ENCODE measurements at regions not wholly inside any gene's neighbourhood (a gene's known extent, or its start where the extent isn't known, plus 50 kb on each side); places are given as distances from the start of the nearest gene placed in this dataset.
"Not testable (repeated sequence)": the region's sequence is repeated elsewhere in the genome, so short reads cannot be mapped to it uniquely, and the experiment has no call there.

GRCh38 chr18:14460364-14460763, 83.0 kb downstream of the POTEC start:
- DNase-seq; H3K27me3 ChIP-seq (ENCODE audit: control insufficient read depth, insufficient read depth, low read length); H3K27ac Mint-ChIP-seq; H3K4me1 ChIP-seq (ENCODE audit: control insufficient read depth, insufficient read depth, low read length); H3K4me3 Mint-ChIP-seq; H3K4me1 Mint-ChIP-seq; H3K27ac ChIP-seq (ENCODE audit: low read length); H3K9me3 ChIP-seq (ENCODE audit: control insufficient read depth, insufficient read depth, low read length); intact Hi-C loops (cut with micrococcal nuclease); H3K27me3 Mint-ChIP-seq (ENCODE audit: low read depth in 2 of 2); H3K36me3 Mint-ChIP-seq; H3K4me3 ChIP-seq (ENCODE audit: low read length); ATAC-seq; H3K36me3 ChIP-seq (ENCODE audit: control insufficient read depth, insufficient read depth, low read length); H3K9me3 Mint-ChIP-seq: not testable (repeated sequence)
- WGBS (ENCODE audit: insufficient coverage): 95% methylated on average over 17 of the region's 17 CpGs

- H3K4me1 ChIP-seq (ENCODE audit: control insufficient read depth, insufficient read depth, low read length); H3K36me3 ChIP-seq (ENCODE audit: control insufficient read depth, insufficient read depth, low read length); H3K27me3 Mint-ChIP-seq (ENCODE audit: low read depth in 2 of 2); H3K27ac ChIP-seq (ENCODE audit: low read length); H3K36me3 Mint-ChIP-seq; H3K27me3 ChIP-seq (ENCODE audit: control insufficient read depth, insufficient read depth, low read length); DNase-seq; intact Hi-C loops (cut with micrococcal nuclease); H3K9me3 ChIP-seq (ENCODE audit: control insufficient read depth, insufficient read depth, low read length); ATAC-seq; H3K4me1 Mint-ChIP-seq; H3K4me3 ChIP-seq (ENCODE audit: low read length); H3K9me3 Mint-ChIP-seq; H3K27ac Mint-ChIP-seq; H3K4me3 Mint-ChIP-seq: not testable (repeated sequence)
- WGBS (ENCODE audit: insufficient coverage): 97% methylated on average over 17 of the region's 23 CpGs
Observed at GRCh38 chr18:14459826-14460225, 83.6 kb downstream of the POTEC start.

GRCh38 chr18:14458009-14458945, 85.1 kb downstream of the POTEC start:
- peak overlapping the region; percentile 18 for H3K4me3 ChIP-seq (ENCODE audit: low read length)
- WGBS (ENCODE audit: insufficient coverage): 23% methylated on average over 48 of the region's 62 CpGs
- intact Hi-C loops (cut with micrococcal nuclease): not testable (repeated sequence)

GRCh38 chr18:14450637-14451009, 92.8 kb downstream of the POTEC start:
- H3K27me3 ChIP-seq (ENCODE audit: control insufficient read depth, insufficient read depth, low read length); H3K27ac Mint-ChIP-seq; H3K4me3 ChIP-seq (ENCODE audit: low read length); H3K4me1 Mint-ChIP-seq; H3K27ac ChIP-seq (ENCODE audit: low read length); H3K4me1 ChIP-seq (ENCODE audit: control insufficient read depth, insufficient read depth, low read length); H3K9me3 Mint-ChIP-seq; H3K9me3 ChIP-seq (ENCODE audit: control insufficient read depth, insufficient read depth, low read length); H3K36me3 Mint-ChIP-seq; H3K27me3 Mint-ChIP-seq (ENCODE audit: low read depth in 2 of 2); intact Hi-C loops (cut with micrococcal nuclease); H3K36me3 ChIP-seq (ENCODE audit: control insufficient read depth, insufficient read depth, low read length): not testable (repeated sequence)
- ATAC-seq: peak in 2 of 3 donors; percentile 53 to 55
- DNase-seq: peak in 1 of 2 donors; percentile 42
- peak overlapping the region; percentile 77 for H3K4me3 Mint-ChIP-seq
- WGBS (ENCODE audit: insufficient coverage): 2% methylated on average over 27 of the region's 46 CpGs

More at GRCh38 chr18:14458009-14458945, 85.1 kb downstream of the POTEC start:
- ATAC-seq (peak in 1 of 3 donors; percentile 40), DNase-seq (peak; percentile 50 to 58)
- H3K9me3 Mint-ChIP-seq; H3K36me3 Mint-ChIP-seq; H3K4me1 ChIP-seq (ENCODE audit: control insufficient read depth, insufficient read depth, low read length); H3K27me3 Mint-ChIP-seq (ENCODE audit: low read depth in 2 of 2); H3K9me3 ChIP-seq (ENCODE audit: control insufficient read depth, insufficient read depth, low read length); H3K27ac Mint-ChIP-seq; H3K36me3 ChIP-seq (ENCODE audit: control insufficient read depth, insufficient read depth, low read length); H3K27ac ChIP-seq (ENCODE audit: low read length); H3K27me3 ChIP-seq (ENCODE audit: control insufficient read depth, insufficient read depth, low read length); H3K4me1 Mint-ChIP-seq: not testable (repeated sequence)
- peak; percentile 60 for TF ChIP-seq CTCF (IDR thresholded peaks at IDR 0.05)
- H3K4me3 Mint-ChIP-seq: peak overlapping the region; percentile 73

GRCh38 chr18:14449995-14450636, 93.3 kb downstream of the POTEC start:
- 12% methylated on average over 41 of the region's 60 CpGs for WGBS (ENCODE audit: insufficient coverage)
- H3K27me3 Mint-ChIP-seq (ENCODE audit: low read depth in 2 of 2); H3K27me3 ChIP-seq (ENCODE audit: control insufficient read depth, insufficient read depth, low read length); H3K4me3 Mint-ChIP-seq; H3K36me3 ChIP-seq (ENCODE audit: control insufficient read depth, insufficient read depth, low read length); H3K36me3 Mint-ChIP-seq; H3K27ac ChIP-seq (ENCODE audit: low read length); H3K9me3 Mint-ChIP-seq; H3K4me1 ChIP-seq (ENCODE audit: control insufficient read depth, insufficient read depth, low read length); H3K27ac Mint-ChIP-seq; intact Hi-C loops (cut with micrococcal nuclease); H3K9me3 ChIP-seq (ENCODE audit: control insufficient read depth, insufficient read depth, low read length); H3K4me3 ChIP-seq (ENCODE audit: low read length); H3K4me1 Mint-ChIP-seq: not testable (repeated sequence)
- ATAC-seq (peak in 2 of 3 donors; percentile 64 to 82), DNase-seq (peak in 1 of 2 donors; percentile 51)

- H3K27ac Mint-ChIP-seq; H3K4me1 ChIP-seq (ENCODE audit: control insufficient read depth, insufficient read depth, low read length); intact Hi-C loops (cut with micrococcal nuclease); H3K9me3 ChIP-seq (ENCODE audit: control insufficient read depth, insufficient read depth, low read length); H3K27me3 ChIP-seq (ENCODE audit: control insufficient read depth, insufficient read depth, low read length); H3K9me3 Mint-ChIP-seq; H3K4me3 ChIP-seq (ENCODE audit: low read length); H3K36me3 Mint-ChIP-seq; H3K4me3 Mint-ChIP-seq; H3K4me1 Mint-ChIP-seq; H3K36me3 ChIP-seq (ENCODE audit: control insufficient read depth, insufficient read depth, low read length); DNase-seq; ATAC-seq; H3K27ac ChIP-seq (ENCODE audit: low read length); H3K27me3 Mint-ChIP-seq (ENCODE audit: low read depth in 2 of 2): not testable (repeated sequence)
- 70% methylated on average over 1 of the region's 12 CpGs for WGBS (ENCODE audit: insufficient coverage)
Observed at GRCh38 chr18:14449062-14449461, 94.3 kb downstream of the POTEC start.

GRCh38 chr18:14447715-14448114, 95.7 kb downstream of the POTEC start:
- H3K9me3 Mint-ChIP-seq; H3K4me3 Mint-ChIP-seq; DNase-seq; intact Hi-C loops (cut with micrococcal nuclease); H3K27me3 Mint-ChIP-seq (ENCODE audit: low read depth in 2 of 2); H3K9me3 ChIP-seq (ENCODE audit: control insufficient read depth, insufficient read depth, low read length); H3K4me1 ChIP-seq (ENCODE audit: control insufficient read depth, insufficient read depth, low read length); H3K36me3 Mint-ChIP-seq; H3K27ac ChIP-seq (ENCODE audit: low read length); H3K4me1 Mint-ChIP-seq; H3K36me3 ChIP-seq (ENCODE audit: control insufficient read depth, insufficient read depth, low read length); H3K4me3 ChIP-seq (ENCODE audit: low read length); H3K27ac Mint-ChIP-seq; ATAC-seq; H3K27me3 ChIP-seq (ENCODE audit: control insufficient read depth, insufficient read depth, low read length): not testable (repeated sequence)
- WGBS (ENCODE audit: insufficient coverage): 94% methylated on average over 4 of the region's 4 CpGs

Measured in natural killer cell (primary cell).